ENCODE measurements at regions not wholly inside any gene's neighbourhood (a gene's known extent, or its start where the extent isn't known, plus 50 kb on each side); places are given as distances from the start of the nearest gene placed in this dataset.
"Not testable (repeated sequence)": the region's sequence is repeated elsewhere in the genome, so short reads cannot be mapped to it uniquely, and the experiment has no call there.

GRCh38 chr10:90229486-90229885 lies 528.1 kb downstream of the KIF20B start:
- no peak for TF ChIP-seq CTCF (IDR thresholded peaks at IDR 0.05; ENCODE audit: low read depth, low read length)
- H3K4me3 ChIP-seq (replicated peaks in 1 of 2; ENCODE audit: low read depth in 2 of 2, low read length in 2 of 2): no peak overlapping the region
- DNase-seq (ENCODE audit: low read depth in 2 of 2): no peak

- not testable (repeated sequence) for H3K4me3 ChIP-seq (replicated peaks in 1 of 2; ENCODE audit: low read depth in 2 of 2, low read length in 2 of 2)
- DNase-seq (ENCODE audit: low read depth in 2 of 2): peak in 1 of 2 donors; percentile 42
These were observed 532.4 kb downstream of the KIF20B start for GRCh38 chr10:90233805-90234204.

- TF ChIP-seq CTCF (IDR thresholded peaks at IDR 0.05; ENCODE audit: low read depth, low read length): no peak
- H3K4me3 ChIP-seq (replicated peaks in 1 of 2; ENCODE audit: low read depth in 2 of 2, low read length in 2 of 2): no peak overlapping the region
- DNase-seq (ENCODE audit: low read depth in 2 of 2): peak in 1 of 2 donors; percentile 32
These were observed 544.2 kb downstream of the KIF20B start for GRCh38 chr10:90245623-90246022.

DNA sequence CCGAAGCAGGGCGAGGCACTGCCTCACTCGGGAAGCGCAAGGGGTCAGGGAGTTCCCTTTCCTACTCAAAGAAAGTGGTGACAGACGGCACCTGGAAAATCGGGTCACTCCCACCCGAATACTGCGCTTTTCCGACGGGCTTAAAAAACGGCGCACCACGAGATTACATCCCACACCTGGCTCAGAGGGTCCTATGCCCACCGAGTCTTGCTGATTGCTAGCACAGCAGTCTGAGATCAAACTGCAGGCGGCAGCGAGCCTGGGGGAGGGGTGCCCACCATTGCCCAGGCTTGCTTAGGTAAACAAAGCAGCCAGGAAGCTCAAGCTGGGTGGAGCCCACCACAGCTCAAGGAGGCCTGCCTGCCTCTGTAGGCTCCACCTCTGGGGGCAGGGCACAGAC lies 549.4 kb downstream of the KIF20B start:
- DNase-seq (ENCODE audit: low read depth in 2 of 2); H3K4me3 ChIP-seq (replicated peaks in 1 of 2; ENCODE audit: low read depth in 2 of 2, low read length in 2 of 2): not testable (repeated sequence)

DNA sequence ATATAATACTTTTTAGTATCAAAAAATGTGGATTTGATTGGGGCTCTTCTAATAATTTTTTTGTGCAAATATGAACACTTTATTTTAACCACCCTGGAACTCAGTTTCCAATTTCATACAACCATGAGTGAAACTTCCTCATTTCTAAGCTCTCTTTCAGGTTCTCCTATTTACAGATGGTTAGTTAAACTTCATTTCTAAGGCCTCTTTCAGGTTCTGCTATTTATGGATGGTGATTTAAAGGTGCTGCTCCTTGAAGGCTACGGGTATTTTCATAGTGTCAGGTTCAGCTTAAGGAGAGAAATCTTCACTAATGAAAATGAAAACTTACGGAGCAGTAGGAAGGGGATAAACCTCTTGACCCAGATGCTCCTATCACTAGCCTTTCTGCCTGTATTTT lies 568.3 kb downstream of the KIF20B start:
- H3K4me3 ChIP-seq (replicated peaks in 1 of 2; ENCODE audit: low read depth in 2 of 2, low read length in 2 of 2): no peak overlapping the region
- DNase-seq (ENCODE audit: low read depth in 2 of 2): no peak
- TF ChIP-seq CTCF (IDR thresholded peaks at IDR 0.05; ENCODE audit: low read depth, low read length): no peak

- TF ChIP-seq CTCF (IDR thresholded peaks at IDR 0.05; ENCODE audit: low read depth, low read length): no peak
- DNase-seq (ENCODE audit: low read depth in 2 of 2): peak; percentile 1 to 5
These were observed 573.5 kb downstream of the KIF20B start for GRCh38 chr10:90274721-90275468.

GRCh38 chr10:90276894-90277475 lies 575.6 kb downstream of the KIF20B start:
- H3K4me3 ChIP-seq (replicated peaks in 1 of 2; ENCODE audit: low read depth in 2 of 2, low read length in 2 of 2): no peak overlapping the region
- no peak for TF ChIP-seq CTCF (IDR thresholded peaks at IDR 0.05; ENCODE audit: low read depth, low read length)
- peak; percentile 47 to 86 for DNase-seq (ENCODE audit: low read depth in 2 of 2)

More at GRCh38 chr10:90274721-90275468, 573.5 kb downstream of the KIF20B start:
- H3K4me3 ChIP-seq (replicated peaks in 1 of 2; ENCODE audit: low read depth in 2 of 2, low read length in 2 of 2): no peak overlapping the region

DNA sequence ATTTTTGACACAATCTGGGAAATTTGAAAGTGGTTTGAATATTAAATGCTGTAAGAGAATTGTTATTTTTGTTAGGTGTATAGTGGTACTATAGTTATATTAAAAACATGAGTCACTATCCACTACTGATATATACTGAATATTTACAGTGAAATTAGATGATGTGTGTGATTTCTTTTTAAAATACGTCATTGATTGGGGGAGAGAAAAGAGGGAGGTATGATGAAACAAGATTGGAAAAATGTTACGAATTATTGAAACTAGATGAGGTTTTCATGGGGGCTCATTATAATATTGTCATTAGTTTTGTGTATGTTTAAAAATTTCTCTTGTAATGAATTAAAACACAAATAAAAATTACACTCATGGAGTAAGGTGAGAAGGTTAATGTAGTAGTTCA lies 571.4 kb downstream of the HTR7 start:
- no peak for DNase-seq (ENCODE audit: low read depth in 2 of 2)
- no peak for TF ChIP-seq CTCF (IDR thresholded peaks at IDR 0.05; ENCODE audit: low read depth, low read length)
- H3K4me3 ChIP-seq (replicated peaks in 1 of 2; ENCODE audit: low read depth in 2 of 2, low read length in 2 of 2): no peak overlapping the region
